Left renal cortex interstitium (tissue), 4 donors: ENCODE measurements at regions not wholly inside any gene's neighbourhood (a gene's known extent, or its start where the extent isn't known, plus 50 kb on each side); places are given as distances from the start of the nearest gene placed in this dataset.

Experiments used
- DNase-seq, 4 donors: peaks; one replicate each; pipeline ENCODE4 v3.0.0-alpha.2; 2013; ENCODE audit warnings: low read depth in 4 of 4, low spot score in 2 of 4, missing footprints in 1 of 4

GRCh38 chr18:26794230-26795101, 71.0 kb downstream of the AQP4 start:
- DNase-seq = no peak

DNA sequence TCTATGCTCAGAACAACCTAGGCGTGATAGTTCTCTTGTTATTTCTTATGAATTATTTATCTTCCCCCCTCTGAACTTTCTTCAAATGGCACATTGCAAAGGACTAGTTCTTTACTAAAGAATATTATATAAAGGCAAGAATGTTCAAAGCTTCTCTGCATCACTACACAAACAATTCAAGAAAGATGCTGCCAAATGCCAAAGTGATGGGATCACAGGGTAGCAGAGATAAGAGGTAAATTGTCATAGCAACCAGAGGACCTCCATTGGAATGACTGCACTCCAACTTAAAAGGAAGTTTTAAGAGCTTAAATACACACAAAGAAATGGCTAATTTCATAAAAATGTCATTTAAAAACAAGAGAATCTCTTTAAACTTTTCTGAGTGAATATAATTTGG, 72.8 kb downstream of the AQP4 start:
- no peak for DNase-seq

DNA sequence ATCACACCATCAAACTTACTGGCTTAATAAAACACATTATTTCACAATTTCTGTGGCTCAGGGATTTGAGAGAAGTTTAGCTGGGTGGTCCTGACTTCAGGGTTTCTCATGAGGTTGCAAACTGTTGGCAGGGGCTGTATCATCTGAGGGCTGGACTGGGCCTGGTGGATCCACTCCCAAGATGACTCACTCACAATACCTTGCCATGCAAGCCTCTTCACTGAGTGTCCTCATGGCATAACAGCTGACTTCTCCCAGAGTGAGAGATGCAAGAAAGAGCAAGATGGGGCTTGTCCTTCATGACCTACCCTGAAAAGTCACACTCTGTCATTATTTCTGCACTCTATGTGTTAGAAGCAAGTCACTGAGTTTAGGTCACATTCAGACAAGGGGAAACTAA, 73.8 kb downstream of the AQP4 start:
- DNase-seq = no peak

DNA sequence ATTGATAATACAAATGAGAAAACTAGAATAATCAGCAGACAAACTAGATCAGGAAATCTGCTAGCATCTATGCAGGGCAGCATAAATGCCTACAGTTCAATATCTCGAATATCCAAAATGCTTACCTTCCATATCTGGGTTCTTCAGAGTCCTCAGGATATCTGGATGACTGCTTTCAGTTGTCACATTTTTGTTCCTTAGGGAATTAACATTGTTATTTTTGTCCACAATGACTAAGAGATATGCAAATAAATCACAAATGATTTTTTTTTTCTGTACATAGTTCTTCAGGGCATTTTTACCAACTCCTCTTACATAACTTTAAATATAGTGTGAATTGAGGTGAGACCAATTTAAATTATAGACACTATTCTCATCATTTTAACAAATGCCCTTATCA, 80.9 kb downstream of the AQP4 start:
- DNase-seq = no peak

GRCh38 chr18:26783170-26783569, 82.3 kb downstream of the AQP4 start:
- DNase-seq = no peak

DNA sequence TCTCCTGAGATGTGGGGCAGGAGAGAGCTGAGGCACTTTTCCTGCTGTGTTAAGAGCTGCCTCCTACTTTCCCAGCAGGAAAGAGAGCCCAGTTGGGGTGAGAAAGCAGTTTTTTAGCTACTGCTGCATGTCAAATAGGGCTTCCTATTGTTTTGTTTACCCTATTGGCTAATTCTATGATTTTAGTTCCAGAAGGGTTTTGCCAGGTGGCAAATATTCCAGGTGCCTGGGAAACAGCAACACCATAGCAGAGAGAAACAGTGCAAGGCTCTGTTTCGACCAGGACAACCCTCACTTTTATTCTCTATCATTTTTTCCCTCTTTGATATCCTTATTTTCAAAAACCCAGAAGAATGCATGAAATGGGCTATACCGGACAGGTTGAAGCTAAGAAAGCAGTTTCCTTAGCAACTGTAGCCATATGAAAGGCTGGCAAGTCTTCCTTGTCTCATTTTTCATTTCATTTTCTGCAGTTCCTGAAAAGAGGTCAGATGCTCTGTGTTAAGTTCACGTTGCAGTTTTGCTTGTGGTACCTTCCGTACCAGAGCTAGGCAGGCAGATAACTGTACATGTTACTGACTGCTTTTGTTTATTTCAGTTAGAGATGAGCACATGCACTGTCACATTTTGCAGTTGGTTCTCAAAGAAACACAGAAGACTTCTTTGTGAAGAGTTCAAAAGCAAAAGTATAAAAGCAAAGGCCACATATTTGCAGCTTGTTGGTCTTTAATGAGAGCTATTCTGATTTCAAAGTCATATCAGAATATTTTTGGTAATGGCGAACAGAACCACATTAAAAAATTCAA, 84.8 kb downstream of the AQP4 start:
- no peak for DNase-seq

- no peak for DNase-seq
These were observed 87.5 kb downstream of the AQP4 start for GRCh38 chr18:26778054-26778393.

DNA sequence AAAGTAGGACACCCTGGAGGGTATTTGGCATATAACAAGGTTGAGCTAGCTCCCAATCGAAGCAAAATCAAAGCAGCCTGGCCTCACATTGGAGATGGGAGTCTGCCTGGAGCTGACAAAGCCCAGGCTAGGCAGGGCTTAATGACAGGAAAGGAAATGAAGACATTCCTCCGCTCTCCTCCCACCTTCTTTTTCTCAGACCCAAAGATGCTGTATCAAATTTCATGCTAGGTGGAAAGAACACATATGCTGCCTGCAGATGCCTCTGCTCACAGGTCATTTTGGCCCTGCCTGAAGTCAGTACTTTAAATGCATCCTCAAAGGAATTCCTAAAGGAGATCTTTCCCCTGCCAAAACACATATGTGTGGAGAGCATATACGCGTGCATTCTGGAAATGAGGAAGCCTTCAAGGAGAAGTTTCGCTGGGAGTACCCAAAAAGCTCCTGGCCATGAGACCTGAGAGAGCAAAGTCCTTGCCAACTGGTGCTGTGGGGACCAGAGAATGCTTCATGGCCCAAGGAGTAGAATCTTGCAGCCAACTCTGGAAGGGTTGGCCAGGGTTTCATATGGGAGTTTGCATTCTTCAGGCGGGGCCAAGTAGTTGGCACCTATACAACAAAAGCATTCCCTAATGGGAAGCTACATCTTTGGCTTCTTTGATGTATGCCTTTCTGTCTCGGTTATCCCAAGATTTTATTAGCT, 88.0 kb downstream of the AQP4 start:
- DNase-seq = peak in 1 of 4 donors; percentile 53

DNA sequence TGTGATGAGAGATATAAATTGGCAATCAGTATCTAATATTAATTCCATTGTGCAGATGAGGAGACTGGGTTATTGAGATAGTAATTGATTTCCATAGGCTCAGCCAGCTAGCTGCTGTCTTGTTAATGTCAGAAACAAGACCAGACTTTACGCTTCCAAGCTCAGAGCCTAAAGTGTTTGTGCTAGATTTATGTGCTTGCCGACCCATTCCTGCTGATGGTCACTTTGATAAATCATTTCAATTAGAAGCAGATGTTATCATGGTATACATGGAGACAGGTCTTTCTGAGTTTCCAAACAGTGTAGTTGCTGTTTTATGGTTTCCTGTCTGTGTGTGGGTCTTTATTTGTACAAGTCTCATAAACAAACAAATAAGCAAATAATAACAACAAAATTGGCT, 92.8 kb downstream of the AQP4 start:
- no peak for DNase-seq

DNA sequence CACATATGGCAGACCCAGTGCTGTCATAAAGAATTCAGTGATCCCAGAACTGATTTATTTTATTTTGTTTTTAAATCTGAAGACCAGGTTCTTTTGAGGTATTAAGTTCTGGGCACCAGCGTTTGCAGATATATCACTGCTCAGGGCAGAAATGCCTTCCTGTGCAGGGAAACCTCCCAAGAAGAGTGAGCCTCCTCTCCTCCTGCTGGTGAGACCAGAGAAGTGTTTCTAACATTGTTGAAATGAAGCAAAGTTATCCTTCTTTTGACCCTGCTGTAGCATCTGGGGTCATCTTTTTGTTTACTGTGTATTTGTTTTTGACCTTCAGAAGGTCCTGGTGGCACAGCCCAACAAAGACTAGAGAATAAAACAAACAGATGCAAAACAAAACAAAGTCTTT, 94.0 kb downstream of the AQP4 start:
- DNase-seq = no peak

- no peak for DNase-seq
These were observed 97.1 kb downstream of the AQP4 start for GRCh38 chr18:26768385-26768784.

DNA sequence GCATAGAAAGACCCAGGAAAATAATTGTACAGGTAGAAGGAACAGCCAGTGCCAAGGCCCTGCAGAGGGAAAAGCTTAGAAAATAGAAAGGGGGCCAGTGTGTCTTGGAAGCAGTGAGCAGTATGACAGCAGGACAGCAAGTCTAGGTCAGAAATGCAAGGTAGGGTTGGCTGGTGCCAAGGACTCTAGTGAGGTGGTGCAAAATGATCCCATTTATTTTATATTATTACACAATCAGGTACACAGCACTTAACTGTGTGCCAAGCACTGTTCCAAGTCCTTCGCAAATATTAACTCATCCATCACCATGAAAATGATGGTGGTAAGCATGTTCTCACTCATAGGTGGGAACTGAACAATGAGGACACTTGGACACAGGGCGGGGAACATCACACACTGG, 100.0 kb downstream of the AQP4 start:
- no peak for DNase-seq

DNA sequence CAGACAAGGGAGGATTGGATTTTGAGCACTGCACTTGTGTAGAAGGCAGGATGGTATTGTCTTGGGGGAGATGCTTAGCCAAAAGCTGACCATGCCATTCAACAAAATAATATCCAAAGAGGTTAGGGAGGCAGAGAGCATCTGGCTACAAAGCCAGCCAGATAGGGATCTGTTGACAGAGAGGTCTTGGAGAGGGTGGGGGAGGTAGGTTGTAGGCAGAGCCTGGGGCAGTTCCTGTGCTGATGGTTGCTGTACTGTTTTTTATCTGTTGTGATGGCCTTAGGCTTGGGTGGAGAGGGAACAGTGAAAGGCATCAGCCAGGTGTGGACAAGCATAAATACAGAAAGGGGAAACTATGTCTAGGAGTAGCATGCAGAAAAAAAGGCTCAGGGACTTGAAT, 100.9 kb downstream of the AQP4 start:
- no peak for DNase-seq

DNA sequence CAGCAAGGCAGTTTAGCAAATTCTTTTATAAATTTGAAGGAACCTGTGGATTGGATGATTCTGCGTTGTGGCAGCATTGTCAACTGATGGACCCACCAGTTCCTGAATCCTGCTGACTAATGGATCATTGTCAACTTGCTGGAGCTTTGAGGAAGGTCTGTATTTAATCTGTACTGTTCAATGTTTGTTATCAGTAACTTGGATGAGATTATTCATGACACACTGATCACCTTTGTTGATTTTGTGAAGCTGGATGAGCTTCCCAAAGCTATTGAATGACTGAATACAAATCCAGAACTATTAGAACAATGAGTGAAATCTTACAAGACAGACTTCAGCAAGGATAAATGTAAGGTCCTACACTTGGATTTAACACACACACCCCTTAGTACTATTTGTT, 101.3 kb downstream of the AQP4 start:
- DNase-seq = no peak

GRCh38 chr18:26763446-26764110, 101.9 kb downstream of the AQP4 start:
- DNase-seq = no peak

GRCh38 chr18:26757263-26758019, 108.1 kb downstream of the AQP4 start:
- DNase-seq = peak in 1 of 4 donors; percentile 43

GRCh38 chr18:26756556-26756955, 109.0 kb downstream of the AQP4 start:
- no peak for DNase-seq

DNA sequence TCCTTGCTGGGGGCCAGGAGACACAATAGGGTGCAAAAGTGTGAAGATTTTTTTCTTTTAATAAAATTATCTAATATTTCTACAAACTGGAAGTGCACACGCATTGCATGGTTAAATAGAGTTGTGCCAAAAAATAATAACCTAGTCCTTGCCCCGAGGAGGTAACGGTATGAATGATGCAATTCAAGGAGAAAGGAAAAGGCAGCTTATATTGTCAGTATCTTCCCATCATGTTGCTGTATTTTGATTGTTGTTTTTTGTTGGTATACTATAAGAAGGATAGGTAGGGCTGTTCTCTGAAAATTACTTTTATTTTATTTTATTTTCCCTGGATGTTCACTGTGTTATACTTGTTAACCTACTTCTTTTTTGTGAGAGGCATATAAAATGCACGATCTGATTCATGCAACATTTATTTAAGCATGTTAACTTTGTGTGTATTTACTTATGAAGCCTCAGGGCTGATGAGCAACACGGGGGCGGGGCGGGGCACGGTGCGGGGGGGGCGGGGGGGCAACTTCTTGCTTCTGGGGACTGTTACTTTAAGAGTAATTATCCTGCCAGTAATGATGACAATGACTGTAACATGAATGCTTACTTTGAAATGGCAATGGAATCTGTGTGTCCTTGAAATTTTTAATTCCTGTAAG, 118.6 kb downstream of the AQP4 start:
- DNase-seq = no peak

- DNase-seq = no peak
These were observed 119.1 kb downstream of the AQP4 start for GRCh38 chr18:26746398-26746797.
